Mucosa of descending colon (tissue), 3 donors: ENCODE measurements at regions not wholly inside any gene's neighbourhood (a gene's known extent, or its start where the extent isn't known, plus 50 kb on each side); places are given as distances from the start of the nearest gene placed in this dataset.
A peak's percentile ranks its signal among the peaks of the same experiment; 100 is the strongest.

Experiments used
- ATAC-seq: fragments of 200-7000 bp; cut with Tn5 transposase; one replicate; pipeline ENCODE4 v1.9.1; 2020; ENCODE audit warnings: mild to moderate bottlenecking, moderate library complexity
- DNase-seq, 3 donors: peaks; one replicate each; pipeline ENCODE4 v3.0.0-alpha.2; 2020
- H3K36me3 ChIP-seq: fragments of 200-600 bp; one replicate; pipeline ENCODE4 v1.8.0; 2021; ENCODE audit warnings: low read depth, mild to moderate bottlenecking
- H3K4me1 ChIP-seq: fragments of 200-600 bp; one replicate; pipeline ENCODE4 v1.8.0; 2021; ENCODE audit warnings: low read depth, mild to moderate bottlenecking
- H3K4me3 ChIP-seq: fragments of 200-600 bp; one replicate; pipeline ENCODE4 v1.8.0; 2021; ENCODE audit warnings: mild to moderate bottlenecking
- H3K9me3 ChIP-seq: fragments of 200-600 bp; one replicate; pipeline ENCODE4 v1.8.0; 2021; ENCODE audit warnings: mild to moderate bottlenecking
- CTCF ChIP-seq: fragments of 200-600 bp; IDR thresholded peaks from one replicate; pipeline ENCODE4 v1.8.0; 2022; ENCODE audit warnings: antibody characterized with exemption, mild to moderate bottlenecking
- intact Hi-C, 2 donors: fragments of 100-400 bp; cut with DNase I in 1 of 2; cut with micrococcal nuclease in 1 of 2; formaldehyde crosslinking; loops; one replicate each; pipeline versions ENCODE4 v1.11.0 to v1.11.1; 2022; cut with DNase I, micrococcal nuclease
- donor health status: DM: no; HTN: no; CAD: no; lungs with moderate emphysema.
- donor health status: DM: no; HTN: no; CAD: no.
- donor health status: DM: no; HTN: yes; CAD: no.

GRCh38 chr17:72454342-72454741, 333.5 kb downstream of the SOX9 start:
- Histone ChIP-seq H3K36me3 (no peaks in the 10 kb centered on the region), H3K4me1 (peaks cover 16% of the 10 kb centered on the region), H3K9me3 (no peaks in the 10 kb centered on the region), H3K4me3 (no peak overlapping the region)
- intact Hi-C loops, result no loop called here
- TF ChIP-seq CTCF, result no peak
- ATAC-seq (no peak), DNase-seq (no peak)

GRCh38 chr17:72455562-72455961, 334.7 kb downstream of the SOX9 start:
- ATAC-seq, result no peak
- Histone ChIP-seq H3K4me1 (peaks cover 23% of the 10 kb centered on the region), H3K4me3 (no peak overlapping the region), H3K9me3 (no peaks in the 10 kb centered on the region), H3K36me3 (no peaks in the 10 kb centered on the region)
- DNase-seq, result no peak
- intact Hi-C loops, result no loop called here
- no peak for TF ChIP-seq CTCF

- peak; percentile 89 for ATAC-seq
- TF ChIP-seq CTCF, result no peak
- Histone ChIP-seq H3K4me3 (no peak overlapping the region), H3K36me3 (no peaks in the 10 kb centered on the region), H3K9me3 (no peaks in the 10 kb centered on the region), H3K4me1 (peaks cover 23% of the 10 kb centered on the region)
- intact Hi-C loops, result no loop called here
- peak; percentile 68 to 72 (median 70) for DNase-seq
Measured at GRCh38 chr17:72456075-72456474, 335.3 kb downstream of the SOX9 start.

- H3K9me3 ChIP-seq, result no peaks in the 10 kb centered on the region
- ATAC-seq, result no peak
- no peaks in the 10 kb centered on the region for H3K36me3 ChIP-seq
- peaks cover 21% of the 10 kb centered on the region for H3K4me1 ChIP-seq
- no peak for DNase-seq
- no peak for TF ChIP-seq CTCF
- H3K4me3 ChIP-seq, result no peak overlapping the region
- intact Hi-C loops, result no loop called here
Measured at GRCh38 chr17:72457712-72458111, 336.9 kb downstream of the SOX9 start.

GRCh38 chr17:72458301-72458700, 337.5 kb downstream of the SOX9 start:
- intact Hi-C loops, result no loop called here
- Histone ChIP-seq H3K36me3 (no peaks in the 10 kb centered on the region), H3K9me3 (no peaks in the 10 kb centered on the region), H3K4me1 (peaks cover 21% of the 10 kb centered on the region), H3K4me3 (no peak overlapping the region)
- no peak for ATAC-seq
- no peak for DNase-seq
- no peak for TF ChIP-seq CTCF

- Histone ChIP-seq H3K36me3 (no peaks in the 10 kb centered on the region), H3K9me3 (no peaks in the 10 kb centered on the region), H3K4me3 (no peak overlapping the region), H3K4me1 (peaks cover 30% of the 10 kb centered on the region)
- intact Hi-C loops, result no loop called here
- ATAC-seq (no peak), DNase-seq (no peak)
- no peak for TF ChIP-seq CTCF
Measured at GRCh38 chr17:72460711-72461110, 339.9 kb downstream of the SOX9 start.
